NCI-H146 treated with DMSO at 0.1 percent for 48 hours (cell line): ENCODE measurements at regions not wholly inside any gene's neighbourhood (a gene's known extent, or its start where the extent isn't known, plus 50 kb on each side); places are given as distances from the start of the nearest gene placed in this dataset.
"Not testable (repeated sequence)": the region's sequence is repeated elsewhere in the genome, so short reads cannot be mapped to it uniquely, and the experiment has no call there.

Source experiments
- DNase-seq: peaks from one replicate; lab custom pipeline; 2025; ENCODE audit not compliant: unreplicated experiment; lab: John Stamatoyannopoulos, UW

GRCh38 chr4:31169846-31170245 lies 449.7 kb downstream of the PCDH7 start:
- DNase-seq: no peak

DNA sequence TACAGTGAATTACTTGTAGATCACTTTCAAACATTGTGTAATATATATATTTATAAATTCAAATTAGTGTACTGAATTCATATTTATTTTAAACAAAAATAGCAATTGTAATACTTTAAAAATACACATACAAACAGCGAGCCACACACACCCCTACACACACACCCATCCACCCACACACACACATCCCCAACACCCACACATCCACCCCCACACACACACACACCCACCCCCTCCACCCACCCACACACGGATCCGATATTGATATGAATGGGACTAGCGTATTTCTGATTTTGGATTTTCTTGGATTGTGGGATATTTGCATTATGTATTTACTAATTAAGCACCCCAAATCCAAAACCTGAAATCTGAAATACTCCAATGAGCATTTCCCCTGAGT lies 451.2 kb downstream of the PCDH7 start:
- DNase-seq: no peak

DNA sequence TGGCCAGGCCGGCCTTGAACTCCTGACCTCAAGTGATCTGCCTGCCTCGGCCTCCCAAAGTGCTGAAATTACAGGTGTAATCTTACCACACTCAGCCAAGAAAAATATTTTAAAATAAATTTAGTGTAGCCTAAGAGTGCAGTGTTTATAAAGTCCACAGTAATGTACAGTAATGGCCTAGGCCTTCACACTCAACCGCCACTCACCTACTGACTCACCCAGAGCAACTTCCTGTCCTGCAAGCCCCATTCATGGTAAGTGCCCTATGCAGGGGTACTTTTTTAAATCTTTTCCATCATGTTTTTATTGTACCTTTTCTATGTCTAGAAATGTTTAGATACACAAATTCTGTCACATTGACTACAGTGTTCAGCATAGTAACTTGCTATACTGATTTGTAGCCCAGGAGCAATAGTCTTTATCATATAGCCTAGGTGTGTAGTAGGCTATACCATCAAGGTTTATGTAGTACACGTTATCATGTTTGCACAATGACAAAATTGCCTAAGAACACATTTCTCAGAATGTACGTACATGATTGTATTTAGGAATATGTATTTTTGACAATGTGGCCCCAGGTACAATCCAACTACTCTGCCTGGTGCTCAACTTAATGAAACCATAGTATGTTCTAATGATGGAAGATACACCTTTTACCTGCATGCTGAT lies 455.2 kb downstream of the PCDH7 start:
- DNase-seq: no peak

DNA sequence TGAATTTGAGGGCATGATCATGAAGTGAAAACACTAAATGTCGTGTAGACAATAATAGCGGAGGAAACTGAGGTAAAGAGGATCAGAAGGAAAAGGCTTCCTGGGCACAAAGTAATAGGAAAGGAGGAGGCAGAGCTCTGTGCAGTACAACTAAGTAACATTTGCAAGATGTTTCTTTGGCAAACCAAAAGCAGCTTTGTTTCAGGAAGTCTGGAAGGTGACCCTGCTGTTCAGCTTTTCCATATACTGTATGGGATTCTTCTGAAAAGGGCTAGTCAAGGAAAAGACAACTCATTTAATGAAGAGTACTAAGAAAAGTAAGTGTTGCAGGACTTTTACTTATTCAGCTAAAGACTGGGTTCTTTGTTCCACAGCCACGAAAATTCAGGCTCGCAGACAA lies 463.1 kb downstream of the PCDH7 start:
- DNase-seq: no peak

GRCh38 chr4:31185014-31185585 lies 464.9 kb downstream of the PCDH7 start:
- no peak for DNase-seq

- DNase-seq: no peak
Observed at GRCh38 chr4:31187979-31188378, 467.8 kb downstream of the PCDH7 start.

- DNase-seq: no peak
Observed at GRCh38 chr4:31189938-31190337, 469.8 kb downstream of the PCDH7 start.

- DNase-seq: peak; percentile 85
Observed at GRCh38 chr4:31190671-31191070, 470.5 kb downstream of the PCDH7 start.

DNA sequence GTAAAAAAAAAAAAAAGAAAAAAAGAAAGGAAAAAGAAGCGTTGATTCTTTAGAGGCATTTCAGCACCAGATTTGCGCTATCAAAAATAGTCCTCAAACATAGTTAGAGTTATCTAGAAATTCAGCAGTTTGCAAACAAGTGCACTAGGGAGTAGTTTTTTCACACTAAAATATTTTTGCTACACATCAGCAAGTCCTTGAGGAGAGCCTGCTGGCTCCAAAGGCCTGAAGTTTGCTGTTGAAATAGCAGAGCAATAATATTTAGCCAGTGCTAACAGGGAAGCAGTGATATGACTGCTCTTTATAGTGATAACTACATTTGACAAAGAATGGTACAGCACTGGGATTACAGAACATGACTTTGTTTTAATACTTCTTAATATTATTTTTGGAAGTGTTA lies 472.2 kb downstream of the PCDH7 start:
- no peak for DNase-seq

DNA sequence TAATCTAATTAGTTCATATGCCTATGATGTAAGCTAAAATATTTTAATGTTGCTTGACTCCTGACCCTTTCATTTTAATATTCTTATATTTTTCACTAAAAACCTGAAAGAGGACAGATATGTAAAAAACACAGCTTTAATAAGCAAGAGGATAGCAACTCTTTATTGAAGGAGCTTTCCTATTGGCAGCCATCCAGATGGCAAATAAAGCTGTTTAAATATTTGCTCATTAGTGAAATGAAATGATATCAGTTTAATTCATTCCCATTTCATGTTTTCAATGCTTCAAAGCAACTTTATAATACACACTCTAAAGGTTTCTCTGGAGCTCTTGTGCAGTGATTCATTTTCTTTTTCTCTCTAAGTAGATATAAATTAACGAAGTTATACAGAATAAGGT lies 473.4 kb downstream of the PCDH7 start:
- DNase-seq: peak; percentile 79

GRCh38 chr4:31194823-31195222 lies 474.7 kb downstream of the PCDH7 start:
- DNase-seq: peak; percentile 89

DNA sequence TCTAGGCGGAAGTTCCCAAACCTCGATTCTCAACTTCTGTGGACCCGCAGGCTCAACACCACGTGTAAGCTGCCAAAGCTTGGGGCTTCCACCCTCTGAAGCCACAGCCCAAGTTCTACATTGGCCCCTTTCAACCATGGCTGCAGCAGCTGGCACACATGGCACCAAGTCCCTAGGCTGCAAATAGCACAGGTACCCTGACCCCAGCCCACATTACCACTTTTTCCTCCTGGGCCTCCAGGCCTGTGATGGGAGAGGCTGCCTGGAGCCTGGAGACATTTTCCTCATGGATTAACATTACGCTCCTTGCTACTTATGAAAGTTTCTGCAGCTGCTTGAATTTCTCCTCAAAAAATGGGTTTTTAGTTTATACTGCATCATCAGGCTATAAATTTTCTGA lies 479.5 kb downstream of the PCDH7 start:
- no peak for DNase-seq

DNA sequence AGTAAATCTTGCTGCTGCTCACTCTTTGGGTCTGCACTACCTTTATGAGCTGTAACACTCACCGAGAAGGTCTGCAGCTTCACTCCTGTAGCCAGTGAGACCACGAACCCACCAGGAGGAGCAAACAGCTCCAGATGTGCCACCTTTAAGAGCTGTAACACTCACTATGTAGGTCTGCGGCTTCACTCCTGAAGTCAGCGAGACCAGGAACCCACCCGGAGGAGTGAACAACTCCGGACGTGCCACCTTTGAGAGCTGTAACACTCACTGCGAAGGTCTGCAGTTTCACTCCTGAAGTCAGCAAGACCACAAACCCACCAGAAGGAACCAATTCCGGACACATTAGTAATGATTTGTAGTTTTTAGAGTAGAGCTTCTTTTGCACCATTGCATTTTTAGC lies 481.9 kb downstream of the PCDH7 start:
- not testable (repeated sequence) for DNase-seq

DNA sequence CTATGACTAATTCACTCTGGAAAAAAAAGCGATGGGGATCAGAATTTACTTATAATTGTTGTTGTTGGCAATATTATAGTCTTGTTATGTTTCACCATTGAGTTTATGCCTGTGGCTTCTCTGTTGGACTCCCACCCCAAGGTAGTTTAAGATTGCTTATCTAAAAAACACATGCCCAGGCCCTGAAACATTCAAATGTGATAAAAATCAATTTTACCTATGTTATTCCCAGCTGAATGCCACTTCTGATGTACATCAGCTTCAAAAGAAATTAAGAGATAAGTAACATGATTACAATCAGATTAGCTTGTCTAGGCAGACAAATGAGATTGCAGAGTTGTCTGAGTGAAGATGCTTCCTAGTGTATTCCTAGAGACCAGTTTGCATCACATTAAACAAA lies 484.7 kb downstream of the PCDH7 start:
- DNase-seq: no peak

- no peak for DNase-seq
Observed at GRCh38 chr4:31220921-31221320, 500.8 kb downstream of the PCDH7 start.

- no peak for DNase-seq
Observed at GRCh38 chr4:31228068-31228467, 507.9 kb downstream of the PCDH7 start.

DNA sequence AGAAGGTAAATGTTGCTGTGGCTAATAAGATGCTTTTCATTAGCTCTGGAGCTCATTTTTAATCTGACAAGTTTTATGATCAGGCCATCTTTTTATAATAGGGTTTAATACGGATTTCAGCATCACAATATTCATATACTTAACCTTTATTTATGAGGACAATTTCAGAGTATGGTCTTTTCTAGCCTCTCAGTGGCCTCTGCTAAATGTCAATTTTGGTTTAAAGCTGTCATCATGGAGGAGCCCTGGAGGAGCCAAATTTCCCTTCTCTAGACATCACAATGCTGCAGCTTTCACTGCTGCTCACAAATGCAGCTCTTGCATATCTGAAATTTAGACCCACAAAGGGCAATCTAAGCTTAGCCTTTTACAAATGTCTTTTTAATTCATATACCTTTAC lies 510.4 kb downstream of the PCDH7 start:
- no peak for DNase-seq

DNA sequence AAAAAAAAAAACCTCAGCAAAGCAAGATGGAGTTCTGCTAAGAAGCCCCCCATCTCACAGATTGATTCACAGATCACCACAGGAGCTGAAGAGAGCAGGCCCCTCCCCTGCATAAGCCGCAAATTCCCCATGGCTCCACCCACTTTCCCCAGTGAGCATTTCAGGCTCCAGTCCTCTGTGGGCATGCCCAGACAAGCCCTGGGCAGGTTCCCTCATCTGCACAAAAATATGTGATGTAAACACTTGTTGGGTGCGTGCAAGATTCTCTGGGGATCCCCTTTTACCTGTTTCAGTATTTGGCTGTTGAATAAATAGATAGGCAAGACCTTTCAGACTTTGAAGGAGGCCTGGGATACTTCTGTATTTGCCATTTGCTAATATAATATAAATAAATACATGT lies 514.3 kb downstream of the PCDH7 start:
- no peak for DNase-seq

- no peak for DNase-seq
Observed at GRCh38 chr4:31234901-31235300, 514.7 kb downstream of the PCDH7 start.

DNA sequence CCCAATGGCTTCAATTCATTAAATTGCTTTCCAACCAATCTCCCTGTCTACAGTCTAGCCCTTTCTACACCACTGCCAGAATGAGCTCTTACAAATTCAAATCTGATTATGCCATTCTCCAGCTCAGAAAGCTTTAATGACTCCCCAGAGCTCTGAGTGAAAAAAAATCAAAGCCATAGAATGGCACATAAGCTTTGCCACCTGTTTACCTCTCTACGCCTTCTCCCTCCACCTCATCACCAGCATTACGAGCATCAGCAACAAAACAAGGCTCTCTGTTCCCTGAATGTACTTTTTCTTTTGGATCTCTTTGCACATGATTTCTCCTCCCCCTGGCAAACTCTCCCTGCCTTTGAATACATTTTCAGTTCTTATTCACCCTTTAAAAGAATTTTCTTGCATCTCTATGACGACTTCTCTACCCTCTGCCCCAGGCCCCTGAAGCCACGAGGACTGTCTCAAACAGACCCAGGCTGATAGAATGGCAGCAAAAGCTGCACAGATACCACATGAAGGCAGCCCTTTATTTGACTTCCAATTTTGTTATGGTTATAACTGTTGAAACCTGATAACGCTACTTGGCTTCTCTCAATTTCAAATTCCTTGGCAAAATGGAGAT lies 516.0 kb downstream of the PCDH7 start:
- no peak for DNase-seq

DNA sequence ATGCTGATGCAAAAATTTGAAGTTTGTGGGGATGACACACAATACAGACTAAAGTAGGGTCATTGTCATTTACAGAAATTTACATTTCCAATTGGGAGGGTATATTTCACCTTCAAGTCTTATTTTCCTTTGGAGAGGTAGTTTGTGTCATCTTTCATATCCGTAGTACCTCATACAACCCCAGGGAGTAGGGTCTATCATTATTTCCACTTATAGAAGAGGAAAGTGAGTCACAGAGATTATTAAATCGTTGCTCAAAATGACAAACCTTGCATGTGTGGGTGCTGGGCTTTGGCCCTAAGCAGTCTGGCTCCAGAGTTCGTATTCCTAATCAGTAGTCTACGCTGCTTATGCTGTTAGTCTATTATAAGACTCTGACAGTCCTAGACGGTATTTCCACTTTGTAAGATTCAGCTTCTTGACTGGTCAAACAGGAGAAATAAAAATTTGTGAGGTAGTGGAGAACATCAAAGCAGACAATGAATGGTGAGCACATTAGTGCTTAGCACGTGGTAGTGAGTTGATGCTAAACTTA lies 516.5 kb downstream of the PCDH7 start:
- DNase-seq: no peak

GRCh38 chr4:31237233-31237632 lies 517.1 kb downstream of the PCDH7 start:
- DNase-seq: no peak
